ENCODE measurements at regions not wholly inside any gene's neighbourhood (a gene's known extent, or its start where the extent isn't known, plus 50 kb on each side); places are given as distances from the start of the nearest gene placed in this dataset.

DNA sequence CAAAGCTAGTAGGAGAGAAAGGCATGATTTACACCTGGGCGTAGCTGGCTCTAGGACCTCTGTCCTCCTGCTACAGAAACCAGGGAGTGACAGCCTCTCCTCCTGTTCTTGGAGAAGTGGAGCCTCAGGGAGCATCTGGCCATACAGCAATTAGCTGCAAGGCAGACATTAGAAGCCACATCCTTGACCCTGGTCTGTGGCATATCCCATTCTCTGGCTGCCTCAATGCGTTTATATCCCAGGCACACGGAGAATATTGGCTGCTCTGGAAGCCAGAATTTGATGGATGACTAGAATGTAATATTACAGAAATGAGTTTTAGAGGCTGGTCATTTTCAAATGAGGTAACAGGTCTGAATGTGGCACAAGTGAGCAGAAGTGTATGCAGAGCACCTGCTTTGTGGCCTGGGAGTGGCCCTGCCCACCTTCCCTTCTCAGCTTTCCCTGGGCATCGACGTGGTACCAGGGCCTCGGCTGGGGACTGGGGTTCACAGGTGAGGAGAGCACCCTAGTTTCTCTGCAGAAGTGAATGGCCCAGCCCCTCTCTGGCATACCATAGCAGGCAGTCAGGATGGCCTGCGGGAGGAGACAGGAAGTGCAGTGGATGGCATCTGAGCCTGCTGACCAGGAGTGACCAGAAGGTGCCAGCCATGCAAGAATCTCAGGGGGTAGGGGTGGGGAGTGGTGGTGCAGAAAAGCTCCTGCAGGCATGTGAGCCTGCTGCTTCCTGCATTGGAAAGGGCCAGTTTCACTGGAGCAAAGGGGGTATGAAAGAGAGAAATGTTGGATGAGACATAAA is 367.2 kb upstream of the ZNF32 start:
- Histone ChIP-seq H3K4ac (ENCODE audit: low read length) (no peak overlapping the region), H2AFZ (ENCODE audit: low read length) (no peak overlapping the region), H2BK5ac (ENCODE audit: low read length) (no peak overlapping the region), H2BK15ac (ENCODE audit: low read length) (no peak overlapping the region), H3K14ac (ENCODE audit: low read length) (no peak overlapping the region), H4K91ac (ENCODE audit: low read depth, low read length, poor library complexity) (no peak overlapping the region), H3K18ac (ENCODE audit: low read length) (no peak overlapping the region), H3K27me3 (ENCODE audit: control insufficient read depth in 3 of 3, insufficient read depth in 3 of 3, low read depth in 1 of 3, low read length in 3 of 3) (no peaks in the 10 kb centered on the region), H2AK5ac (ENCODE audit: low read depth, low read length) (no peak overlapping the region), H3K9ac (ENCODE audit: low read depth, low read length, poor library complexity) (no peak overlapping the region), H2BK120ac (ENCODE audit: low read depth, low read length) (no peak overlapping the region), H4K8ac (ENCODE audit: low read depth, low read length) (no peak overlapping the region), H3K4me1 (ENCODE audit: control insufficient read depth in 2 of 2, insufficient read depth in 1 of 2, low read depth in 1 of 2, low read length in 2 of 2) (peaks cover 0 to 2% of the 10 kb centered on the region in 2 donors), H3K23ac (ENCODE audit: low read depth, low read length, poor library complexity) (no peak overlapping the region), H3K4me3 (ENCODE audit: low read length in 2 of 2) (no peak overlapping the region), H3K36me3 (replicated peaks in 1 of 2; ENCODE audit: control insufficient read depth in 2 of 2, insufficient read depth in 2 of 2, low read length in 2 of 2) (no peaks in the 10 kb centered on the region), H3K4me2 (ENCODE audit: insufficient read depth, low read length, poor library complexity, severe bottlenecking) (no peak overlapping the region), H3K27ac (replicated peaks; ENCODE audit: low read length) (no peak overlapping the region), H2BK12ac (ENCODE audit: low read length) (no peak overlapping the region), H3K9me3 (replicated peaks in 1 of 2; ENCODE audit: control insufficient read depth in 2 of 2, insufficient read depth in 1 of 2, low read depth in 1 of 2, low read length in 2 of 2) (no peaks in the 10 kb centered on the region), H3K79me1 (ENCODE audit: low read depth, low read length) (no peaks in the 10 kb centered on the region)
- DNase-seq (ENCODE audit: low spot score): no peak
- no CpG with 5 or more reads among the region's 7 CpGs for WGBS, 2 donors (ENCODE audit: extremely low coverage in 2 of 2, insufficient read length in 2 of 2, insufficient replicate concordance in 1 of 2)

DNA sequence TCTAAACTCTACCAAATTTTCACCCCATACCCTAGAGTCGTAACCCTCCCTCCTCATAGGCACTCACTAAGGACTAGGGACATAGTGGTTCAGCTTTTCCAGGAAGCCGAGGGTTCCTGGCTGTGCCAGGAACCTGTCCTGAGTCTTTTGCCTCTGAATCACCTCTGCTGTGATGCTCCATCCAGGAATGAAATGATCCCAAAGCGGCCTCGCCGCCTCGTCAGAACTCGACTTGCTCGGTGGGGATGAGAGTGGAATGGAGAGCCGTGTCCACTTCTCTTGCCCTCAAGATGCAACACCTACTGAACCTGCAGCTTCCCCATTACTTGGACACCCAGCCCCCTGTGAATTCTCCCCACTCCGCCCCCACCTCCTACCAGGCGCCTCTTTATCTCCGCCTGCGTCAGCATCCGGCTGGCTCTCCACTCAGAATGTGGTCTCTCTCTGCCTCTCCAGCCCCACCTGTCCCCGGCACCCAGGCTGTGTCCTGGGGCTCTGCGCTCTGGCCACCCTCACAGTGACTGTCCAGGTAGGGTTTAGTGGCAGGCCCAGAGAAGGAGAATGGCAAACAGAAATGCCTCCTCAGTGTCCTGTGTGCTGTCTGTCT is 366.1 kb upstream of the ZNF32 start:
- no peak overlapping the region for H2BK120ac ChIP-seq (ENCODE audit: low read depth, low read length)
- no peak overlapping the region for H4K8ac ChIP-seq (ENCODE audit: low read depth, low read length)
- H3K79me1 ChIP-seq (ENCODE audit: low read depth, low read length): no peaks in the 10 kb centered on the region
- no peak overlapping the region for H2BK5ac ChIP-seq (ENCODE audit: low read length)
- no peak overlapping the region for H2AFZ ChIP-seq (ENCODE audit: low read length)
- no peak overlapping the region for H3K23ac ChIP-seq (ENCODE audit: low read depth, low read length, poor library complexity)
- no peak overlapping the region for H3K14ac ChIP-seq (ENCODE audit: low read length)
- H3K18ac ChIP-seq (ENCODE audit: low read length): peak overlapping the region; percentile 15
- 100% methylated on average over 1 of the region's 16 CpGs; no CpG with 5 or more reads in 1 of the 2 donors for WGBS, 2 donors (ENCODE audit: extremely low coverage in 2 of 2, insufficient read length in 2 of 2, insufficient replicate concordance in 1 of 2)
- H4K91ac ChIP-seq (ENCODE audit: low read depth, low read length, poor library complexity): no peak overlapping the region
- no peak overlapping the region for H3K4ac ChIP-seq (ENCODE audit: low read length)
- H3K4me3 ChIP-seq (ENCODE audit: low read length in 2 of 2): no peak overlapping the region
- H3K4me1 ChIP-seq (ENCODE audit: control insufficient read depth in 2 of 2, insufficient read depth in 1 of 2, low read depth in 1 of 2, low read length in 2 of 2): peaks cover 0 to 2% of the 10 kb centered on the region in 2 donors
- no peak overlapping the region for H2BK12ac ChIP-seq (ENCODE audit: low read length)
- no peak for DNase-seq (ENCODE audit: low spot score)
- no peak overlapping the region for H2BK15ac ChIP-seq (ENCODE audit: low read length)
- no peak overlapping the region for H3K9ac ChIP-seq (ENCODE audit: low read depth, low read length, poor library complexity)
- no peak overlapping the region for H3K27ac ChIP-seq (replicated peaks; ENCODE audit: low read length)
- no peak overlapping the region for H3K4me2 ChIP-seq (ENCODE audit: insufficient read depth, low read length, poor library complexity, severe bottlenecking)
- no peaks in the 10 kb centered on the region for H3K27me3 ChIP-seq (ENCODE audit: control insufficient read depth in 3 of 3, insufficient read depth in 3 of 3, low read depth in 1 of 3, low read length in 3 of 3)
- no peak overlapping the region for H2AK5ac ChIP-seq (ENCODE audit: low read depth, low read length)
- no peaks in the 10 kb centered on the region for H3K9me3 ChIP-seq (replicated peaks in 1 of 2; ENCODE audit: control insufficient read depth in 2 of 2, insufficient read depth in 1 of 2, low read depth in 1 of 2, low read length in 2 of 2)
- H3K36me3 ChIP-seq (replicated peaks in 1 of 2; ENCODE audit: control insufficient read depth in 2 of 2, insufficient read depth in 2 of 2, low read length in 2 of 2): no peaks in the 10 kb centered on the region

DNA sequence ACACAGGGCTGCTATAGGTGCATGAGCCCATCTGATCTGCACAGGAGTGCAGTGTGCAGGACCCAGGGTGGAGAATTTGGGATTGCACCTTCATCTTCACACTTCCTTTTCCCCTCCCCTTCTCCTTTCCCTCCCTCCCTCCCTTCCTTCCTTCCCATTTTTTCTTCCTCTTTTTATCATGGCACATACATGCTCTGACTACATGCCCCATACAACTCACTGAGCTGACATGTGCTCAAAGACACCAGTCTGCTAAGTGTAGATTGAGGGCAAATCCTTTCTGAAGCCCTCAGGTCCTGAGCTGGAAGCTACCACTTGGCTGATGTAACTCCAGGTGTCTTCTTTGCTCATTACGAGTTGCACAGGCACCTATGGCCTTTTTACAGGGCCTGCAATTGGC is 365.3 kb upstream of the ZNF32 start:
- H3K9me3 ChIP-seq (replicated peaks in 1 of 2; ENCODE audit: control insufficient read depth in 2 of 2, insufficient read depth in 1 of 2, low read depth in 1 of 2, low read length in 2 of 2): no peaks in the 10 kb centered on the region
- no peak overlapping the region for H3K4me3 ChIP-seq (ENCODE audit: low read length in 2 of 2)
- H4K8ac ChIP-seq (ENCODE audit: low read depth, low read length): no peak overlapping the region
- no peak overlapping the region for H2BK5ac ChIP-seq (ENCODE audit: low read length)
- no peak overlapping the region for H3K23ac ChIP-seq (ENCODE audit: low read depth, low read length, poor library complexity)
- no peaks in the 10 kb centered on the region for H3K27me3 ChIP-seq (ENCODE audit: control insufficient read depth in 3 of 3, insufficient read depth in 3 of 3, low read depth in 1 of 3, low read length in 3 of 3)
- no peak overlapping the region for H2AK5ac ChIP-seq (ENCODE audit: low read depth, low read length)
- H3K4ac ChIP-seq (ENCODE audit: low read length): no peak overlapping the region
- H2BK15ac ChIP-seq (ENCODE audit: low read length): no peak overlapping the region
- no peaks in the 10 kb centered on the region for H3K36me3 ChIP-seq (replicated peaks in 1 of 2; ENCODE audit: control insufficient read depth in 2 of 2, insufficient read depth in 2 of 2, low read length in 2 of 2)
- DNase-seq (ENCODE audit: low spot score): no peak
- WGBS, 2 donors (ENCODE audit: extremely low coverage in 2 of 2, insufficient read length in 2 of 2, insufficient replicate concordance in 1 of 2): no CpG with 5 or more reads among the region's 1 CpG
- no peak overlapping the region for H3K14ac ChIP-seq (ENCODE audit: low read length)
- H4K91ac ChIP-seq (ENCODE audit: low read depth, low read length, poor library complexity): no peak overlapping the region
- H3K18ac ChIP-seq (ENCODE audit: low read length): no peak overlapping the region
- no peak overlapping the region for H3K27ac ChIP-seq (replicated peaks; ENCODE audit: low read length)
- no peak overlapping the region for H2BK120ac ChIP-seq (ENCODE audit: low read depth, low read length)
- H3K79me1 ChIP-seq (ENCODE audit: low read depth, low read length): no peaks in the 10 kb centered on the region
- H3K9ac ChIP-seq (ENCODE audit: low read depth, low read length, poor library complexity): no peak overlapping the region
- H2AFZ ChIP-seq (ENCODE audit: low read length): no peak overlapping the region
- H3K4me1 ChIP-seq (ENCODE audit: control insufficient read depth in 2 of 2, insufficient read depth in 1 of 2, low read depth in 1 of 2, low read length in 2 of 2): peaks cover 0 to 2% of the 10 kb centered on the region in 2 donors
- H2BK12ac ChIP-seq (ENCODE audit: low read length): no peak overlapping the region
- H3K4me2 ChIP-seq (ENCODE audit: insufficient read depth, low read length, poor library complexity, severe bottlenecking): no peak overlapping the region

DNA sequence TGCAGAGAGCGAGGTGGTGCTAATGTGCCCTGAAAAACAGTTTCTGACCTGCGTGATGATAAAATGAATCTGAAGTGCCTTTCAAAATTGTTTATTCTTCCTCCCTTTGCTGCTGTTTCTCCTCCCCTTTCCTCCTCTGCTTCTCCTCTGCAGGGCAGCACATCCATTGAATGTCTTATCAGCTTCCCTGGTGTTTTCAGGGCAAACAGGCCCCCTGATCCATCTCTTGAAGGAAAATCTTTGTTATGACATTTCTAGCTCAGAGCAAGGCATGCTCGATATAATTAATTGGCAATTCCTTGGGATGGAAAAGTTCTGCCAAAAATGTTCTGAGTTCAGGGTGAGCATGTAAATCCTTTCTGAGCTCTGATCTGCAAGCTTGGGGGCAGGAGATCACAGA is 364.2 kb upstream of the ZNF32 start:
- Histone ChIP-seq H3K4me3 (ENCODE audit: low read length in 2 of 2) (no peak overlapping the region), H3K14ac (ENCODE audit: low read length) (no peak overlapping the region), H3K9me3 (replicated peaks in 1 of 2; ENCODE audit: control insufficient read depth in 2 of 2, insufficient read depth in 1 of 2, low read depth in 1 of 2, low read length in 2 of 2) (no peaks in the 10 kb centered on the region), H3K4me2 (ENCODE audit: insufficient read depth, low read length, poor library complexity, severe bottlenecking) (no peak overlapping the region), H3K18ac (ENCODE audit: low read length) (no peak overlapping the region), H3K27ac (replicated peaks; ENCODE audit: low read length) (no peak overlapping the region), H3K4me1 (ENCODE audit: control insufficient read depth in 2 of 2, insufficient read depth in 1 of 2, low read depth in 1 of 2, low read length in 2 of 2) (peaks cover 0 to 2% of the 10 kb centered on the region in 2 donors), H2BK5ac (ENCODE audit: low read length) (no peak overlapping the region), H4K91ac (ENCODE audit: low read depth, low read length, poor library complexity) (no peak overlapping the region), H2BK12ac (ENCODE audit: low read length) (no peak overlapping the region), H2BK15ac (ENCODE audit: low read length) (no peak overlapping the region), H2AK5ac (ENCODE audit: low read depth, low read length) (no peak overlapping the region), H3K9ac (ENCODE audit: low read depth, low read length, poor library complexity) (no peak overlapping the region), H3K4ac (ENCODE audit: low read length) (no peak overlapping the region), H2BK120ac (ENCODE audit: low read depth, low read length) (no peak overlapping the region), H4K8ac (ENCODE audit: low read depth, low read length) (no peak overlapping the region), H3K23ac (ENCODE audit: low read depth, low read length, poor library complexity) (no peak overlapping the region), H3K36me3 (replicated peaks in 1 of 2; ENCODE audit: control insufficient read depth in 2 of 2, insufficient read depth in 2 of 2, low read length in 2 of 2) (no peaks in the 10 kb centered on the region), H3K27me3 (ENCODE audit: control insufficient read depth in 3 of 3, insufficient read depth in 3 of 3, low read depth in 1 of 3, low read length in 3 of 3) (no peaks in the 10 kb centered on the region), H2AFZ (ENCODE audit: low read length) (no peak overlapping the region), H3K79me1 (ENCODE audit: low read depth, low read length) (no peaks in the 10 kb centered on the region)
- no CpG with 5 or more reads among the region's 3 CpGs for WGBS, 2 donors (ENCODE audit: extremely low coverage in 2 of 2, insufficient read length in 2 of 2, insufficient replicate concordance in 1 of 2)
- DNase-seq (ENCODE audit: low spot score): no peak
